ENCODE measurements at regions not wholly inside any gene's neighbourhood (a gene's known extent, or its start where the extent isn't known, plus 50 kb on each side); places are given as distances from the start of the nearest gene placed in this dataset.
"Not testable (repeated sequence)": the region's sequence is repeated elsewhere in the genome, so short reads cannot be mapped to it uniquely, and the experiment has no call there.

DNA sequence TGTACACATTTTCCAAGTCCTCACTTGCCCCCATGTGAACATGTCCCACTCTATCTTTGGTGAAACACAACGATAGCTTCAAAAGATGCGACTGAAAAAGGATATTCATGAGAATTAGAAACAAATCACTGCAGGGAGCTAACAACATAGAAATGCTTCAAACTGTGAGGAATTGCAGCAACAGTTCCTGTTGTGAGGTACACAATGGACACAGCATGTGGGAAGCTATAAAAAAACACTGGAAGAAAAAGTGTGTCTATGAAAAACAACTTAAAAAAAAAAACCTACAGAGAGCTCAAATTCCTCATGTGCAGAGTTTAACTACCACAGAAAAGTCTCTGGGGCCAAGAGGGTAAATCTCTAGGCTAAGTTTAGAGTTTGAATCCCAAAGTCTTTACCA is 51.6 kb upstream of the BLTP1 start:
- no peak for DNase-seq (ENCODE audit: low read depth)

GRCh38 chr4:122099896-122100295 is 52.2 kb upstream of the BLTP1 start:
- DNase-seq (ENCODE audit: low read depth), result no peak

- no peak for DNase-seq (ENCODE audit: low read depth)
These were observed 60.2 kb upstream of the BLTP1 start for GRCh38 chr4:122091836-122092405.

DNA sequence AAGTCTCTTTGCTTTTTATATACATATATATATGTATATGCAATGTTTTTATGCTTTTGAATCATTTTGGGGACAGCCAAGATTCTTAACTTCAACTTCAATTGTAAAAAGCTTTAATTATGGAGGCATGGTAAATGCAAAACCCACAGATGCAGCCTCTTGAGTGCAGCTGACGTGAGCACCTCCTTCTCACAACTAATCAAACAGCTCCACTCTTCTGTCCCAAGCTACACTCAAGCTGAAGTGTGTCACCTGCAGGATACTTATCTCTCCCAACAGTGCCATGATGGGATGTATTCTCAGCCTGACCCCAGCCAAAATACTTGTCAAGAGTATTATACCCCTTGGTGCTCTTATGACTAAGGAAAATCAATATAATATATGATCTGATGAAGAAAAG is 60.7 kb upstream of the BLTP1 start:
- no peak for DNase-seq (ENCODE audit: low read depth)

DNA sequence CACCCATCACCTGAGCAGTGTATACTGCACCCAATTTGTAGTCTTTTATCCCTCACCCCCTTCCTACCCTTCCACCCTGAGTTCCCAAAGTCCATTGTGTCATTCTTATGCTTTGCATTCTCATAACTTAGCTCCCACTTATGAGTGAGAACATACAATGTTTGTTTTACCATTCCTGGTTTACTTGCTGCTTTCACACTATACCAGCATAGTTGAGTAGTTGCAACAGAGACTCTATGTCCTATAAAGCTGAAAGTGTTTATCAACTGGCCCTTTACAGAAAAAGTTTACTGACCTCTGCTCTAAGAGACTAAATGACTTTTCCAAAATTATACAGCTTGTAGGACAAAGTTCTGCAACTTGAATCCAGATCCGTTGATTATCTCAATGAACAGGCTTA is 61.1 kb upstream of the BLTP1 start:
- no peak for DNase-seq (ENCODE audit: low read depth)

GRCh38 chr4:122086338-122087065 is 65.6 kb upstream of the BLTP1 start:
- no peak for DNase-seq (ENCODE audit: low read depth)

GRCh38 chr4:122083989-122084388 is 68.1 kb upstream of the BLTP1 start:
- no peak for DNase-seq (ENCODE audit: low read depth)

GRCh38 chr4:122083351-122083750 is 68.8 kb upstream of the BLTP1 start:
- no peak for DNase-seq (ENCODE audit: low read depth)

DNA sequence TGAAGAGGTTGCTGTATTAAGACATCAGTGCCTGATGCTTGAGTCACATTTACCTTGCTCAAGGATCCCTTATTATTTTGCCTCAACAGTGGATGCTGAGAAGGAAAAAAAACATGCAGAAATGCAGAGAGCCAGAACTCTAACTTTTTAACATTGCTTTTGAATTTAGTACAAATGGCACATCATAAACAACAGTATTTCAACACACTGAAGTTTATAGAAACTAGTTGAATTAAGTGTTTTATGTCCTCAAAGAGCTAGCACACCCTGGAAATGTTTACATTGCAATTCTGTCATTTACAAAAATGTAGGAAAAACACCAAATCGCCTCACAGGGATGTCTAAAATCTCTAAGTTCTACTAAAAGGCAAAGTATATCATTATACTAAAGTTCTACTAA is 69.5 kb upstream of the BLTP1 start:
- no peak for DNase-seq (ENCODE audit: low read depth)

GRCh38 chr4:122077653-122078052 is 74.5 kb upstream of the BLTP1 start:
- DNase-seq (ENCODE audit: low read depth), result not testable (repeated sequence)

DNA sequence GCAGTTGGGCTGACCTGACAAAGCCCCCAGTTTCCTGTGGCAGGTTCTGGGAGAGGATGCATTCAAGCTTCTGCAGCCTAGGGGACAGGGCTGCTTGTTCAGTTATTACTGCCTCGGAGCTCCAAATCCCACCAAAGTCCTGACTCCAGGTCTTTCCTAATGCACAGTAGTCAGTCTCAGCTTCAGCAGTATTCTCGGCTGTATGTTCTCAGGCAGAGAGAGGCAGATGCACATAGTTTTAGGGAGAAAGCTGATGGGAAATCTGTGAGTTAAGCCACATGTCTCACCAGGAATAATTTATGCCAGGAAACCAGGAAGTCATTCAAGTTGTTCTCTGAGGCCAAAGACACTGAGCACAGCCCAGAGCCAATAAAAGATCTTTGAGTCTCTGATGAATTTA is 75.3 kb upstream of the BLTP1 start:
- not testable (repeated sequence) for DNase-seq (ENCODE audit: low read depth)

GRCh38 chr4:122073615-122074014 is 78.5 kb upstream of the BLTP1 start:
- DNase-seq (ENCODE audit: low read depth), result no peak

DNA sequence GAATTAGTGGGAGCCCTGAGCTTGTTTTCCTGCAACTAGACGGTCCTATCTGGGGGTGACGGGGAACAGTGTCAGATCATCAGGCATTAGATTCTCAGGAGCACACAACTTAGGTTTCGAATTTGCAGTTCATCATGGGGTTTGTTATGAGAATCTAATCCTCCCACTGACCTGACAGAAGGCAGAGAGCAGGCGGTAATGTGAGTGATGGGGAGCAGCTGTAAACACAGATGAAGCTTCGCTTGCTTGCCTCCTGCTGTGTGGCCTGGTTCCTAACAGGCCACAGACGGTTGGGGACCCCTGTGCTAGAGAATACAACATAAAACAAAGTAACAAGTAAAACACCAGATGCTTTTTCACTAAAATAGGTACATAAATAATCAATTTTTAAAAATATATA is 86.2 kb upstream of the BLTP1 start:
- no peak for DNase-seq (ENCODE audit: low read depth)

GRCh38 chr4:122065149-122065548 is 87.0 kb upstream of the BLTP1 start:
- DNase-seq (ENCODE audit: low read depth), result no peak

- DNase-seq (ENCODE audit: low read depth), result no peak
These were observed 98.9 kb upstream of the BLTP1 start for GRCh38 chr4:122053186-122053585.

DNA sequence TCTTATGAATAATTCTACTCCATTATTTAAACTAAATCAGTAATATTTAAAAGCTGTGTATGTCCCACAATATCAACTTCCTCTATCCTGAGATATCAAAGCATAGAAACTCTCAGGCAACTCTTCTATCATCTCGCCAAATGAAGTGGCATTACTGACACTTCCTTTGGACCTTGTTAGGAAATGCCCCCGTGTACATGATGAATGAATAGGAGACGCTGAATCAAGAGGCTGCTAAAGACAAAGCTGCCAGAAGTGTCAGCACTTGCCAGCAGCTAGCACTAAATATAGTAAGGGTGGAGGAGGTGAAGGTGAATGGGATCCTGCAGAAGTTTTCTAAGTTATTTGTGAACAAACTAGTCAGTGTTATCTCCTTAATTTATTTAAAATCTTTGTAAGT is 99.5 kb upstream of the BLTP1 start:
- DNase-seq (ENCODE audit: low read depth), result no peak

DNA sequence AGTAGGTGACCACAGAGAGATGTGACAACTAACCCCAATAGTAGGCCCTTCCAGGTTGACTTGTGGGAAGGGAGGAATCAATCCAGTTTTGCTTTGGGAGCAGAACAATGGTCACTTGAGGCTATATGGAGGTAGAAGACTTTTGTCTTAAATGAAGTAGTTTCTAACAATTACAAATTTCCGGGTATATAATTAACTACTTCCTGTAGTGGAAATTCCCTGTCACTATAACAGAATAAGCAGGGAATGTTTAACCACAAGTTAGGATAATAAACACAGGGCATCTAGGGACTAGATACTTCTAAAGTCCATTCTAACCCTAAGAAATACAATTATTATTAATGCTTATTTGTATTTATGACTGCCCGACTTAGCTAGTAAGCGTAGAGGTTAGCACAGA is 99.0 kb upstream of the TRPC3 start:
- DNase-seq (ENCODE audit: low read depth), result no peak

DNA sequence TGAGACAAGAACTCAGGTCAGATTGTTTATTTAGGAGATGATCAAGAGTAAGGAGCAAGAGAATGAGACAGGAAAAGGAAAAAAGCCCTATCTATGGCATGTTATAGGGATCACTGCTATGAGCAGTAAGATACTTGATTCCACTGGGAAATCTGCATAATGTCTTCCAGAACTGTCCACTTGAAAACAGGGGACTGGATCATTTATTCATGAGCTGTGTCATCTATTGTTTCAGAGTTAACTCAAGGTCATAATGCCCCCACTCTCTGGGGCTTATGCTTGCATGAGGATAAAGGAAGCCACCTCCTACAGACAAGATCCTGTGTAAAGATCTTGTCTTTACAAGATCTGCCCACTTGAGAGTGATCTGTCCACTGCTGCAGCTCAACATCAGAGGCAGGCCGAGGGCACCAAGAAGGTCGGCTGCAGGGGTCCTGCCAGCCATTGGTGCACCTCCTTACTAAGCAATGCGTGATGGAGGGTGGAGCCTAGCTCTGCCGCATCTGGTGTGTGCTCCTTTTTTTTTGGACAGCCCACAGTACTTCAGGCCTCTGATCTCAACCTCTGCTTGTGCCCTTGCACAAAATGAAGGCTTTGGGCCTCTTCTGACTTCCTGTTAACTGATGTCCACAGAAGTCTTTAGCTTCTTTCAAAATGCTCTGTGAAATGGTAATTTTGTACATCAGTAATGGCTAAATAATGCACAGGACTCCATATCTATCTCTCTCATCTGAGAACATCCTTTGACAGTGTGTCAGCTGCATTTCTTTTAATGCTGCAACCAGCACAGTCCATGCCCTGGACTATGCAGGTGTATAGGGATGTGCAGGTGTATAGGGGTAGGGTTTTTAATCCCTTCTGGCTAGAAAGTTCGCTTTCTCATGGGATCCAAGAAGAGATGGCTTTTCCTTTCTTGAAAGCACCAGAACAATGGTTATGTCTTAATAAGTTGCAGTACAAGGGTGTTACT is 95.9 kb upstream of the TRPC3 start:
- no peak for DNase-seq (ENCODE audit: low read depth)

- no peak for DNase-seq (ENCODE audit: low read depth)
These were observed 94.4 kb upstream of the TRPC3 start for GRCh38 chr4:122046255-122046654.

DNA sequence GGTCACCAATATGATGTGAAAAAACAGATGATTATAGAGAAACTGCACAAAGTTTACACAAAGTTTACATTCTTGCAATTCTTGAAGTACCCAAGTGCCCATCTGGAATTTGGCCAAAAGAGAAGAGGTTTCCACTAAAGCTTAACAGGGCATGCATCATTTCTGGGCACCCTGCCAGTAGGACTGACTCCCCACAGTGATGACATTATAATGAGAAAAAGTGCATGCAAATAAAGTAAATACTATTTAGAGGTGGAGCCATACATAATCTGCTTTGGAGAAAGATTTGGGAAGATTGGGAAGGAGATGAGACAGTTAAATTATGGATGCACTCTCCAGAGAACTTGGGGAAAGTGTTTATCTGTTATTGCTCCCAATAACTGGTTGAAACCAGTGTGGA is 93.7 kb upstream of the TRPC3 start:
- DNase-seq (ENCODE audit: low read depth), result no peak

GRCh38 chr4:122044501-122044900 is 92.6 kb upstream of the TRPC3 start:
- no peak for DNase-seq (ENCODE audit: low read depth)

DNA sequence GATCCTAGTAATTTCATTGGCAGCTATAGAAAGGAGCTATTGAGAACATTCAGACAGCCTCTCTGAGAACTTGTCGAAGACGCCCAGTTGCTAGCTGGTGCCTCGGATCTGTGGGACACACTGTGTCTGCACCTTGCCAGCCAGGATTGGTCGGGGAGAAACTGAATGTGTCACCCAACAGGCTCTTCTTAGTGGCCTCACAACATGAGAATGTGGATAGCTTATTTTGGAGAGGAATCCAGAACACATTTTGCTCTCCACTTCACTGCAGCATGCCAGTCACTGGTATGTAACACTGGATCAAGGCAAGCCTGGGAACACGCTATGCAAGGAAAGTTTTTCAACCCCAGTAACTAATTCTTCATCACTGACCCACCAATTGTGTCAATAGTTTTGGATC is 89.5 kb upstream of the TRPC3 start:
- no peak for DNase-seq (ENCODE audit: low read depth)

DNA sequence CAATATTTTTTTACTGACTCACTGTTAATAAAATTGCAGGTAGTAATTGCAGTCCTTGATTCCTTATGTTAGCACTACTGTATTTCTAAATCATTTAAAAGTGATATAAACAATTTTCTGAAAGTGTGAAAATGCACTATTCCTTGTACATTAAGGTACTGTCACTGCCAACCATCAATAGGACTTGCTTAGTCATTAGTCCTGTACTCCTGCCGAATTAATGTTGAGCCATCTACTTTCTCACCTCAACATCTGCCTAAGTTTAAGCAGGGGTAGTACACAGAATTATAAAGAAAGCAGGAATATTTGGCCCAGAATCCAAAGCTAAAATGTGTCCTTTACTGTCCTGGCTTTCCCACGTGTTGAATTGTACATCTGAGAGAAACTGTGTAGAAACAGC is 87.0 kb upstream of the TRPC3 start:
- DNase-seq (ENCODE audit: low read depth), result no peak

Measured in stimulated activated CD4-positive, alpha-beta T cell treated with anti-CD3 and anti-CD28 coated beads, Interleukin-2, amount 100 ng/mL, for 4 hours (primary cell).